ENCODE measurements at regions not wholly inside any gene's neighbourhood (a gene's known extent, or its start where the extent isn't known, plus 50 kb on each side); places are given as distances from the start of the nearest gene placed in this dataset.

DNA sequence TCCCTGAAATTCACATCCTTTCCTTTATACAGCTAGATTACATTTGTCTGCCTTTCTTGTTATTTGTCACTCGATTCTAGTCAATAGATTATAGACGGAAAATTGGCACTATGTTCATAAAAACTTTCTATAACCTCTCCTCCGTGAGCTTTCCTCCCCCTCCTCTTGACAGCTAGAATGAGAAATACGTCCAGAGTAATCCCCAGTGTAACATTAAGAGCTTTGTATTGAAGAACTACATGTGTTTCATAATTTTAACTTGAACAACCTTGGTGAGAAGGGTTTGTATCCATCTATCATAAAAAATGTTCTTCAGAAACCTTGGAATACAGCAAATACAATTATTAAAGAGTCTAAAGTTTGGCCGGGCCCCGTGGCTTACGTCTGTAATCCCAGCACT, 1707.4 kb downstream of the PCDH7 start:
- no peak for TF ChIP-seq CTCF (IDR thresholded peaks at IDR 0.05)
- no peak for TF ChIP-seq EZH2 (IDR thresholded peaks at IDR 0.05)

All from neural progenitor cell (in vitro differentiated cells).